ENCODE measurements at regions not wholly inside any gene's neighbourhood (a gene's known extent, or its start where the extent isn't known, plus 50 kb on each side); places are given as distances from the start of the nearest gene placed in this dataset.

DNA sequence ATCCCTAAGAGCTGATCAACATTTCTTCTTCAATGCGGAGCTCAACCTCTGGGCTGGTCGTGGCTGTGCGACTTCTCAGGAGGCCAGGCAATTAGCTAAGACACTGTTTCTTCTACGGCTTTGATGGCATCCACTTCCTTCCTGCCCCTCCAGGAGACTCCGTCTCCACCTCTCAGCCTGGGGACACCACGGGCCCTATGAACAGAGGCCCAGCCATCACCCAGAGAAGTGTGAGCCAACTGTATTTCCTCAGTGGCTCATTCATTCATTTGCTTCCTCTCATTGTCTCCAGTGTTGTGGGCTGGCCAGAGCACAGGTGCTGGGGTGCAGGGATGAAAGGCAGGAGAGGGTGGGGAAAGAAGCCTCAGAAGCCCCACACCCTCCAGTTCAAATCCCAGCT lies 51.8 kb upstream of the APCDD1L start:
- no peaks in the 10 kb centered on the region for H4K20me1 ChIP-seq (ENCODE audit: control insufficient read depth, extremely low read depth, insufficient read depth, low read length)
- no peak overlapping the region for H3K4me3 ChIP-seq (ENCODE audit: control insufficient read depth in 2 of 3, extremely low read depth in 1 of 3, insufficient read depth in 2 of 3, low read depth in 1 of 3, low read length in 3 of 3)
- H2AFZ ChIP-seq (ENCODE audit: control insufficient read depth, low read length), result no peak overlapping the region
- H3K9ac ChIP-seq (ENCODE audit: control insufficient read depth, extremely low read depth, insufficient read depth, low read length), result no peak overlapping the region
- no peaks in the 10 kb centered on the region for H3K36me3 ChIP-seq (ENCODE audit: control insufficient read depth in 2 of 2, extremely low read depth in 1 of 2, insufficient read depth in 2 of 2, low read length in 2 of 2)
- H3K9me1 ChIP-seq (ENCODE audit: control insufficient read depth, extremely low read depth, insufficient read depth, low read length), result no peaks in the 10 kb centered on the region
- H3K4me2 ChIP-seq (ENCODE audit: control insufficient read depth, extremely low read depth, insufficient read depth, low read depth, low read length), result no peak overlapping the region
- no peak for TF ChIP-seq EZH2 (IDR thresholded peaks at IDR 0.05; ENCODE audit: low read length)
- TF ChIP-seq, protein P1, sequence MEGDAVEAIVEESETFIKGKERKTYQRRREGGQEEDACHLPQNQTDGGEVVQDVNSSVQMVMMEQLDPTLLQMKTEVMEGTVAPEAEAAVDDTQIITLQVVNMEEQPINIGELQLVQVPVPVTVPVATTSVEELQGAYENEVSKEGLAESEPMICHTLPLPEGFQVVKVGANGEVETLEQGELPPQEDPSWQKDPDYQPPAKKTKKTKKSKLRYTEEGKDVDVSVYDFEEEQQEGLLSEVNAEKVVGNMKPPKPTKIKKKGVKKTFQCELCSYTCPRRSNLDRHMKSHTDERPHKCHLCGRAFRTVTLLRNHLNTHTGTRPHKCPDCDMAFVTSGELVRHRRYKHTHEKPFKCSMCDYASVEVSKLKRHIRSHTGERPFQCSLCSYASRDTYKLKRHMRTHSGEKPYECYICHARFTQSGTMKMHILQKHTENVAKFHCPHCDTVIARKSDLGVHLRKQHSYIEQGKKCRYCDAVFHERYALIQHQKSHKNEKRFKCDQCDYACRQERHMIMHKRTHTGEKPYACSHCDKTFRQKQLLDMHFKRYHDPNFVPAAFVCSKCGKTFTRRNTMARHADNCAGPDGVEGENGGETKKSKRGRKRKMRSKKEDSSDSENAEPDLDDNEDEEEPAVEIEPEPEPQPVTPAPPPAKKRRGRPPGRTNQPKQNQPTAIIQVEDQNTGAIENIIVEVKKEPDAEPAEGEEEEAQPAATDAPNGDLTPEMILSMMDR (optimal IDR thresholded peaks at IDR 0.05 in 1 of 3, IDR thresholded peaks at IDR 0.05 in 1 of 3, conservative IDR thresholded peaks at IDR 0.05 in 1 of 3; ENCODE audit: extremely low read depth in 1 of 3, insufficient read depth in 2 of 3, low read length in 3 of 3), result no peak
- peaks cover 36% of the 10 kb centered on the region for H3K27me3 ChIP-seq (ENCODE audit: control insufficient read depth, extremely low read depth, insufficient read depth, low read length)
- H3K4me1 ChIP-seq (ENCODE audit: control insufficient read depth, extremely low read depth, insufficient read depth, low read length), result no peaks in the 10 kb centered on the region
- no peaks in the 10 kb centered on the region for H3K79me2 ChIP-seq (ENCODE audit: control insufficient read depth, insufficient read depth, low read length)
- no peak overlapping the region for H3K27ac ChIP-seq (ENCODE audit: control insufficient read depth, insufficient read depth, low read length)
- no peaks in the 10 kb centered on the region for H3K9me3 ChIP-seq (ENCODE audit: control insufficient read depth, low read depth, low read length)
- FAIRE-seq, result no peak
- dilution Hi-C loops (cut with MboI; ENCODE audit: extremely low pct_ligation_motif_present, low sequenced_read_pairs), result no loop called here
- no peak for DNase-seq (ENCODE audit: low read depth, low spot score)

DNA sequence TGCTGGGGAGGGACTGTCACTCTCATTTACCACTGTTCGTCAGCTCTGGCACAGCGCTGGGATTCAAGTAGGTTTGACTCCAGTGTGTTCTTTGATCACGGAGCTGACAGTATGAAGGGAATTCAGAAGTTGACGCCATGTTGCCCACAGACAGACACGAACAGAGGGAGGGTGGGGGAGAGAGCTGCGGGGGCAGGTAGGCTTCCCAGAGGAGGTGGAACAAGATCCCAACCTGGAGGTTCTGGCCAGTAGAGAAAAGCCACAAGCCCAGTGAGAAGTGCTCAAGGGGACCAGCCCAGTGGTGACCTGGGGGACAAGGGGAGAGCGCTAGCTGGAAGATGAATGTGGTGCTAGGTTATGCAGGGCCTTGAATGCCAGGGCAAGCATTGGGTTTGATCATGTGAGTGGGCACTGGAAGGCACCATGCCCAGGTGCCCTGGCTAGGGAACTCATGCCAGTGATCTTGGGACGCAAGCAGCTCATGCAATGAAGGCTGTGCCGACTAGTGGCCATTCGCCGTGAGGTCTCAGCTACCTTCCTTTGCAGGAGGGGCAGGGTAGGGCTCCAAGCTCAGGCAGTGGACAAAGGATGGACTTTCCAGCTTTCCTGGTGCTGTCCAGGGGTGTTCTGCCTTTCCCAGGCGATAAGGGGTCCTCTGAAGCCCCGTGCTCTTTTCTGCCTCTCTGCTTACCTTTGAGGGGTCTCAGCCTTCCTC lies 50.4 kb upstream of the APCDD1L start:
- H2AFZ ChIP-seq (ENCODE audit: control insufficient read depth, low read length), result no peak overlapping the region
- peaks cover 36% of the 10 kb centered on the region for H3K27me3 ChIP-seq (ENCODE audit: control insufficient read depth, extremely low read depth, insufficient read depth, low read length)
- no peak overlapping the region for H3K4me2 ChIP-seq (ENCODE audit: control insufficient read depth, extremely low read depth, insufficient read depth, low read depth, low read length)
- H3K27ac ChIP-seq (ENCODE audit: control insufficient read depth, insufficient read depth, low read length), result no peak overlapping the region
- no peaks in the 10 kb centered on the region for H3K36me3 ChIP-seq (ENCODE audit: control insufficient read depth in 2 of 2, extremely low read depth in 1 of 2, insufficient read depth in 2 of 2, low read length in 2 of 2)
- no peaks in the 10 kb centered on the region for H3K79me2 ChIP-seq (ENCODE audit: control insufficient read depth, insufficient read depth, low read length)
- H4K20me1 ChIP-seq (ENCODE audit: control insufficient read depth, extremely low read depth, insufficient read depth, low read length), result no peaks in the 10 kb centered on the region
- no peaks in the 10 kb centered on the region for H3K9me1 ChIP-seq (ENCODE audit: control insufficient read depth, extremely low read depth, insufficient read depth, low read length)
- H3K9ac ChIP-seq (ENCODE audit: control insufficient read depth, extremely low read depth, insufficient read depth, low read length), result no peak overlapping the region
- no peaks in the 10 kb centered on the region for H3K4me1 ChIP-seq (ENCODE audit: control insufficient read depth, extremely low read depth, insufficient read depth, low read length)
- H3K9me3 ChIP-seq (ENCODE audit: control insufficient read depth, low read depth, low read length), result no peaks in the 10 kb centered on the region
- DNase-seq (ENCODE audit: low read depth, low spot score), result no peak
- TF ChIP-seq, protein P1 (optimal IDR thresholded peaks at IDR 0.05 in 1 of 3, IDR thresholded peaks at IDR 0.05 in 1 of 3, conservative IDR thresholded peaks at IDR 0.05 in 1 of 3; ENCODE audit: extremely low read depth in 1 of 3, insufficient read depth in 2 of 3, low read length in 3 of 3), result no peak
- TF ChIP-seq EZH2 (IDR thresholded peaks at IDR 0.05; ENCODE audit: low read length), result no peak
- FAIRE-seq, result no peak
- H3K4me3 ChIP-seq (ENCODE audit: control insufficient read depth in 2 of 3, extremely low read depth in 1 of 3, insufficient read depth in 2 of 3, low read depth in 1 of 3, low read length in 3 of 3), result no peak overlapping the region
- dilution Hi-C loops (cut with MboI; ENCODE audit: extremely low pct_ligation_motif_present, low sequenced_read_pairs), result no loop called here

All from keratinocyte (primary cell).